Fibroblast of mammary gland (primary cell): ENCODE measurements at regions not wholly inside any gene's neighbourhood (a gene's known extent, or its start where the extent isn't known, plus 50 kb on each side); places are given as distances from the start of the nearest gene placed in this dataset.

ENCODE experiments used
- DNase-seq: peaks from one replicate; pipeline ENCODE4 v3.0.0-alpha.2; 2010; ENCODE audit warnings: low read depth
- H3K4me3 ChIP-seq: 2 replicates; pipeline ENCODE4 v1.5.1; 2011; ENCODE audit warnings: low read depth, mild to moderate bottlenecking, low read length, moderate library complexity; ENCODE audit not compliant: control insufficient read depth
- CTCF ChIP-seq: conservative IDR thresholded peaks from 2 replicates; pipeline ENCODE4 v1.5.1; 2011; ENCODE audit warnings: low read depth, low read length, inconsistent platforms; ENCODE audit not compliant: control insufficient read depth, insufficient read depth

GRCh38 chr1:91610789-91611188 is 110.1 kb downstream of the CDC7 start:
- TF ChIP-seq CTCF, result no peak
- H3K4me3 ChIP-seq, result no peak overlapping the region
- DNase-seq, result no peak

- TF ChIP-seq CTCF, result no peak
- no peak overlapping the region for H3K4me3 ChIP-seq
- DNase-seq, result peak; percentile 39
These were observed 110.8 kb downstream of the CDC7 start for GRCh38 chr1:91611483-91611917.

GRCh38 chr1:91613595-91613994 is 112.9 kb downstream of the CDC7 start:
- H3K4me3 ChIP-seq, result no peak overlapping the region
- TF ChIP-seq CTCF, result no peak
- DNase-seq, result no peak

GRCh38 chr1:91616712-91617111 is 116.1 kb downstream of the CDC7 start:
- no peak for TF ChIP-seq CTCF
- H3K4me3 ChIP-seq, result no peak overlapping the region
- no peak for DNase-seq

GRCh38 chr1:91617285-91617765 is 116.7 kb downstream of the CDC7 start:
- no peak for DNase-seq
- H3K4me3 ChIP-seq, result no peak overlapping the region
- TF ChIP-seq CTCF, result no peak

- DNase-seq, result peak; percentile 38
- no peak for TF ChIP-seq CTCF
- H3K4me3 ChIP-seq, result no peak overlapping the region
These were observed 119.2 kb downstream of the CDC7 start for GRCh38 chr1:91619881-91620280.

GRCh38 chr1:91621360-91621759 is 120.7 kb downstream of the CDC7 start:
- DNase-seq, result no peak
- no peak for TF ChIP-seq CTCF
- H3K4me3 ChIP-seq, result no peak overlapping the region
